Ishikawa (cell line): ENCODE measurements at regions not wholly inside any gene's neighbourhood (a gene's known extent, or its start where the extent isn't known, plus 50 kb on each side); places are given as distances from the start of the nearest gene placed in this dataset.

Experiments used
- CEBPB ChIP-seq: IDR thresholded peaks from 2 replicates; pipeline ENCODE4 v1.6.1; 2012
- CREB1 ChIP-seq: IDR thresholded peaks from 2 replicates; pipeline ENCODE4 v1.6.1; 2012; ENCODE audit warnings: low read depth
- EGR1 ChIP-seq: IDR thresholded peaks from 2 replicates; pipeline ENCODE4 v1.6.1; 2012
- EP300 ChIP-seq: IDR thresholded peaks from 2 replicates; pipeline ENCODE4 v1.6.1; 2012; ENCODE audit warnings: borderline replicate concordance
- FOXM1 ChIP-seq: IDR thresholded peaks from 2 replicates; pipeline ENCODE4 v1.6.1; 2012; ENCODE audit warnings: low read depth, borderline replicate concordance
- MAX ChIP-seq: IDR thresholded peaks from 2 replicates; pipeline ENCODE4 v1.6.1; 2012
- NFIC ChIP-seq: IDR thresholded peaks from 2 replicates; pipeline ENCODE4 v1.6.1; 2012
- RAD21 ChIP-seq: IDR thresholded peaks from 2 replicates; pipeline ENCODE4 v1.6.1; 2012; ENCODE audit warnings: low read depth
- TAF1 ChIP-seq: IDR thresholded peaks from 2 replicates; pipeline ENCODE4 v1.6.1; 2012; ENCODE audit warnings: low read depth, mild to moderate bottlenecking
- TCF12 ChIP-seq: IDR thresholded peaks from 2 replicates; pipeline ENCODE4 v1.6.1; 2012; ENCODE audit warnings: low read depth
- TEAD4 ChIP-seq: IDR thresholded peaks from 2 replicates; pipeline ENCODE4 v1.6.1; 2012
- USF1 ChIP-seq: IDR thresholded peaks from 2 replicates; pipeline ENCODE4 v1.6.1; 2012
- YY1 ChIP-seq: IDR thresholded peaks from 2 replicates; pipeline ENCODE4 v1.6.1; 2012; ENCODE audit warnings: low read depth
- ZBTB7A ChIP-seq: IDR thresholded peaks from 2 replicates; pipeline ENCODE4 v1.6.1; 2012; ENCODE audit warnings: low read depth
- TF ChIP-seq, protein P1 (sequence below): IDR thresholded peaks from 2 replicates; pipeline ENCODE4 v1.6.1; 2012; ENCODE audit warnings: low read depth, mild to moderate bottlenecking

- TF ChIP-seq USF1: no peak
- TF ChIP-seq, protein P1, sequence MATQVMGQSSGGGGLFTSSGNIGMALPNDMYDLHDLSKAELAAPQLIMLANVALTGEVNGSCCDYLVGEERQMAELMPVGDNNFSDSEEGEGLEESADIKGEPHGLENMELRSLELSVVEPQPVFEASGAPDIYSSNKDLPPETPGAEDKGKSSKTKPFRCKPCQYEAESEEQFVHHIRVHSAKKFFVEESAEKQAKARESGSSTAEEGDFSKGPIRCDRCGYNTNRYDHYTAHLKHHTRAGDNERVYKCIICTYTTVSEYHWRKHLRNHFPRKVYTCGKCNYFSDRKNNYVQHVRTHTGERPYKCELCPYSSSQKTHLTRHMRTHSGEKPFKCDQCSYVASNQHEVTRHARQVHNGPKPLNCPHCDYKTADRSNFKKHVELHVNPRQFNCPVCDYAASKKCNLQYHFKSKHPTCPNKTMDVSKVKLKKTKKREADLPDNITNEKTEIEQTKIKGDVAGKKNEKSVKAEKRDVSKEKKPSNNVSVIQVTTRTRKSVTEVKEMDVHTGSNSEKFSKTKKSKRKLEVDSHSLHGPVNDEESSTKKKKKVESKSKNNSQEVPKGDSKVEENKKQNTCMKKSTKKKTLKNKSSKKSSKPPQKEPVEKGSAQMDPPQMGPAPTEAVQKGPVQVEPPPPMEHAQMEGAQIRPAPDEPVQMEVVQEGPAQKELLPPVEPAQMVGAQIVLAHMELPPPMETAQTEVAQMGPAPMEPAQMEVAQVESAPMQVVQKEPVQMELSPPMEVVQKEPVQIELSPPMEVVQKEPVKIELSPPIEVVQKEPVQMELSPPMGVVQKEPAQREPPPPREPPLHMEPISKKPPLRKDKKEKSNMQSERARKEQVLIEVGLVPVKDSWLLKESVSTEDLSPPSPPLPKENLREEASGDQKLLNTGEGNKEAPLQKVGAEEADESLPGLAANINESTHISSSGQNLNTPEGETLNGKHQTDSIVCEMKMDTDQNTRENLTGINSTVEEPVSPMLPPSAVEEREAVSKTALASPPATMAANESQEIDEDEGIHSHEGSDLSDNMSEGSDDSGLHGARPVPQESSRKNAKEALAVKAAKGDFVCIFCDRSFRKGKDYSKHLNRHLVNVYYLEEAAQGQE: no peak
- no peak for TF ChIP-seq FOXM1
- TF ChIP-seq NFIC: peak; percentile 40; the same call in 1 of the 2 replicates
These were observed 141.1 kb downstream of the CEBPB start for GRCh38 chr20:50331469-50332363.

GRCh38 chr20:50332491-50332980 is 141.9 kb downstream of the CEBPB start:
- no peak for TF ChIP-seq TAF1
- TF ChIP-seq TCF12: no peak
- TF ChIP-seq EP300: no peak
- no peak for TF ChIP-seq RAD21
- TF ChIP-seq ZBTB7A: no peak
- no peak for TF ChIP-seq YY1
- TF ChIP-seq, protein P1: no peak

GRCh38 chr20:50333131-50333670 is 142.6 kb downstream of the CEBPB start:
- TF ChIP-seq ZBTB7A: no peak
- TF ChIP-seq CEBPB: no peak
- no peak for TF ChIP-seq FOXM1
- TF ChIP-seq TCF12: no peak
- TF ChIP-seq RAD21: no peak
- TF ChIP-seq, protein P1: no peak
- no peak for TF ChIP-seq TAF1
- TF ChIP-seq MAX: no peak
- no peak for TF ChIP-seq EGR1

GRCh38 chr20:50333812-50334211 is 143.2 kb downstream of the CEBPB start:
- TF ChIP-seq MAX (no peak), TCF12 (no peak), FOXM1 (no peak), ZBTB7A (no peak), NFIC (no peak), YY1 (no peak), TAF1 (no peak), TEAD4 (no peak), USF1 (no peak), RAD21 (no peak), EP300 (no peak), EGR1 (no peak), CREB1 (no peak), CEBPB (no peak)
- TF ChIP-seq, protein P1: no peak
